HCT116 (cell line): ENCODE measurements at regions not wholly inside any gene's neighbourhood (a gene's known extent, or its start where the extent isn't known, plus 50 kb on each side); places are given as distances from the start of the nearest gene placed in this dataset.

Experiments
- ATAC-seq: fragments of 200-7000 bp; cut with Tn5 transposase; 2 replicates; pipeline ENCODE4 v1.9.1; 2020; ENCODE audit warnings: mild to moderate bottlenecking, moderate library complexity
- BruUV-seq: library from RNA; stranded (reverse); fragments of 400-500 nt; replicated peaks from 2 replicates; lab custom pipeline; 2021; lab: Mats Ljungman, UMichigan
- CTCF ChIA-PET: fragments of 300-600 bp; sonication (Branson Sonifier 250); formaldehyde crosslinking; loops from one replicate; lab custom pipeline; 2021; ENCODE audit warnings: antibody characterized with exemption; lab: Charles Lee
- POLR2A ChIA-PET: fragments of 300-600, 350-600 bp; sonication (Branson Sonifier 250); formaldehyde crosslinking; loops from one replicate; lab custom pipeline; 2021; ENCODE audit warnings: antibody characterized with exemption; lab: Charles Lee
- RAD21 ChIA-PET, 2 experiments: fragments of 300-600 bp; sonication (Branson Sonifier 250); formaldehyde crosslinking; loops; one replicate each; lab custom pipeline; 2023; ENCODE audit warnings: low total read pairs in 2 of 2; ENCODE audit not compliant: uncharacterized antibody in 2 of 2, unreplicated experiment in 2 of 2, low non-redundant PET in 1 of 2; lab: Charles Lee
- DNase-seq: peaks from one replicate; pipeline ENCODE4 v3.0.0-alpha.2; 2010; ENCODE audit warnings: low read depth, low spot score
- H2AFZ ChIP-seq: fragments of 200-600 bp; shearing (Covaris generic), sonication (generic); 2 replicates; pipeline ENCODE4 v1.6.1; 2017; ENCODE audit warnings: low read depth, mixed run types, mixed read lengths, antibody characterized with exemption, low read length; ENCODE audit not compliant: poor library complexity, severe bottlenecking
- H3K27ac ChIP-seq: 2 replicates; pipeline ENCODE4 v1.5.1; 2012; ENCODE audit warnings: low read depth, low read length
- H3K27me3 ChIP-seq: fragments of 200-600 bp; sonication (generic); 2 replicates; pipeline ENCODE4 v1.6.1; 2016; ENCODE audit warnings: mixed run types, low read length, mixed read lengths; ENCODE audit not compliant: insufficient read depth
- H3K36me3 ChIP-seq, 2 experiments: fragments of 200-500 bp in 1 of 2; fragments of 200-600 bp in 1 of 2; sonication (Bioruptor generic) in 1 of 2; sonication (generic) in 1 of 2; 2 replicates each; pipeline versions ENCODE4 v1.5.1 to v1.6.1; 2014 to 2016; ENCODE audit warnings: low read length in 2 of 2, inconsistent platforms in 1 of 2, mixed read lengths in 1 of 2, mixed run types in 1 of 2; ENCODE audit not compliant: insufficient read depth in 2 of 2, control insufficient read depth in 1 of 2
- H3K4me1 ChIP-seq, 2 experiments: fragments of 200-600 bp in 1 of 2; sonication (generic) in 1 of 2; 2 replicates each; pipeline versions ENCODE4 v1.5.1 to v1.6.1; 2012 to 2017; ENCODE audit warnings: low read length in 2 of 2, inconsistent platforms in 1 of 2, mild to moderate bottlenecking in 1 of 2, mixed read lengths in 1 of 2, mixed run types in 1 of 2, moderate library complexity in 1 of 2; ENCODE audit not compliant: insufficient read depth in 2 of 2, control insufficient read depth in 1 of 2
- H3K4me2 ChIP-seq: fragments of 200-600 bp; sonication (generic); 2 replicates; pipeline ENCODE4 v1.6.1; 2017; ENCODE audit warnings: mixed run types, low read length, mixed read lengths
- H3K4me3 ChIP-seq, 2 experiments: fragments of 200-600 bp in 1 of 2; sonication (generic) in 1 of 2; replicated peaks in 1 of 2; 2 replicates each; pipeline ENCODE4 v1.5.1; 2011 to 2016; ENCODE audit warnings: low read length in 2 of 2, control low read depth in 1 of 2, low read depth in 1 of 2, mild to moderate bottlenecking in 1 of 2, mixed read lengths in 1 of 2, mixed run types in 1 of 2
- H3K79me2 ChIP-seq: fragments of 200-600 bp; sonication (generic); 2 replicates; pipeline ENCODE4 v1.6.1; 2017; ENCODE audit warnings: mild to moderate bottlenecking, mixed run types, low read length, moderate library complexity, mixed read lengths; ENCODE audit not compliant: insufficient read depth
- H3K9ac ChIP-seq: fragments of 200-600 bp; sonication (generic); 2 replicates; pipeline ENCODE4 v1.6.1; 2016; ENCODE audit warnings: low read length, mixed read lengths
- H3K9me2 ChIP-seq: fragments of 200-600 bp; sonication (generic), shearing (Covaris generic); 2 replicates; pipeline ENCODE4 v1.6.1; 2017; ENCODE audit warnings: mixed run types, mild to moderate bottlenecking, moderate library complexity; ENCODE audit not compliant: insufficient read depth
- H3K9me3 ChIP-seq, 2 experiments: fragments of 200-500 bp in 1 of 2; fragments of 200-600 bp in 1 of 2; sonication (Bioruptor generic) in 1 of 2; sonication (generic) in 1 of 2; 2 replicates each; pipeline ENCODE4 v1.6.1; 2014 to 2017; ENCODE audit warnings: low read length in 2 of 2, mixed read lengths in 2 of 2, inconsistent platforms in 1 of 2, low read depth in 1 of 2, mild to moderate bottlenecking in 1 of 2, mixed run types in 1 of 2, moderate library complexity in 1 of 2; ENCODE audit not compliant: control insufficient read depth in 1 of 2, insufficient read depth in 1 of 2
- H4K20me1 ChIP-seq: fragments of 200-600 bp; sonication (generic), shearing (Covaris generic); 2 replicates; pipeline ENCODE4 v1.6.1; 2017; ENCODE audit warnings: mixed run types, mild to moderate bottlenecking, moderate library complexity; ENCODE audit not compliant: insufficient read depth
- CEBPB ChIP-seq: IDR thresholded peaks from 2 replicates; pipeline ENCODE4 v1.6.1; 2012; ENCODE audit warnings: low read depth
- EGR1 ChIP-seq: IDR thresholded peaks from 2 replicates; pipeline ENCODE4 v1.6.1; 2012; ENCODE audit warnings: low read depth
- ELF1 ChIP-seq: IDR thresholded peaks from 2 replicates; pipeline ENCODE4 v1.6.1; 2012; ENCODE audit warnings: low read depth, borderline replicate concordance
- EZH2phosphoT487 ChIP-seq: fragments of 200-600 bp; IDR thresholded peaks from 2 replicates; pipeline ENCODE4 v1.6.1; 2018; ENCODE audit warnings: antibody characterized with exemption, borderline replicate concordance
- FOSL1 ChIP-seq: IDR thresholded peaks from 2 replicates; pipeline ENCODE4 v1.6.1; 2012; ENCODE audit warnings: low read depth
- JUND ChIP-seq: IDR thresholded peaks from 2 replicates; pipeline ENCODE4 v1.6.1; 2012
- POLR2A ChIP-seq: IDR thresholded peaks from 2 replicates; pipeline ENCODE4 v1.7.0; 2011; ENCODE audit warnings: borderline replicate concordance; ENCODE audit not compliant: insufficient read depth, insufficient read length; ENCODE audit errors: extremely low read depth
- POLR2AphosphoS5 ChIP-seq: IDR thresholded peaks from 2 replicates; pipeline ENCODE4 v1.6.1; 2011; ENCODE audit warnings: mild to moderate bottlenecking, low read depth, low read length, moderate library complexity
- RAD21 ChIP-seq: IDR thresholded peaks from 2 replicates; pipeline ENCODE4 v1.6.1; 2012; ENCODE audit warnings: low read depth, mild to moderate bottlenecking
- SP1 ChIP-seq: IDR thresholded peaks from 2 replicates; pipeline ENCODE4 v1.6.1; 2012; ENCODE audit warnings: low read depth
- SRF ChIP-seq: IDR thresholded peaks from 2 replicates; pipeline ENCODE4 v1.6.1; 2012; ENCODE audit warnings: low read depth
- TCF7L2 ChIP-seq: IDR thresholded peaks from 2 replicates; pipeline ENCODE4 v1.7.0; 2011; ENCODE audit warnings: borderline replicate concordance, inconsistent platforms; ENCODE audit not compliant: insufficient read depth, insufficient read length; ENCODE audit errors: extremely low read depth
- ZFX ChIP-seq: fragments of 450-650 bp; IDR thresholded peaks from 2 replicates; pipeline ENCODE4 v1.6.1; 2017
- ZNF274 ChIP-seq: fragments of 200-500 bp; sonication (Bioruptor generic); IDR thresholded peaks from 2 replicates; pipeline ENCODE4 v1.6.1; 2014; ENCODE audit warnings: mild to moderate bottlenecking, low read depth, low read length, inconsistent platforms
- intact Hi-C: fragments of 100-400 bp; cut with micrococcal nuclease; formaldehyde crosslinking; loops from 2 replicates; pipeline ENCODE4 v1.10.0; 2022
- TF ChIP-seq, protein P1 (sequence below): IDR thresholded peaks from 2 replicates; pipeline ENCODE4 v1.6.1; 2012

DNA sequence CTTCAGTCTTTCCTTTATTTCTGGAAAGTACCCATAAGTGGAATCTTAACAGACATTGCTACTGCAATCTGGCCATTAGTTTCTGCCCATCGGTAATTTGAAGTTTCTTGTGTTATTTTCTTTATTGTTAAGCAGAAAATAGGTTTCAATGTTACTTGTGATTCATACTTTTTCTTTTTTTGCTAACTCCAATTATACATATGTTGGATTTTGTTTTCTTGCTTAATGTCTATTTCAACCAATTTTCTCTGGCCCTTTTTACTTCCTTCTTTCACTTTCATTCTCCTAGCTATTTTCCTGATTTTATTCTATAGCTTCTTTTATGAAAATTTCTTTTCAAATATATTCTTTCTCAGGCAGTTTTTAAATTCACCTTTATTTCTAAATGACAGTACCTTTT, 457.4 kb downstream of the TCERG1L start:
- no peak for DNase-seq
- TF ChIP-seq TCF7L2 (no peak), JUND (no peak), POLR2A (no peak), ELF1 (no peak), EZH2phosphoT487 (no peak), POLR2AphosphoS5 (no peak), ZNF274 (no peak), ZFX (no peak), SRF (no peak), CEBPB (no peak), SP1 (no peak), EGR1 (no peak), RAD21 (no peak), FOSL1 (no peak)
- TF ChIP-seq, protein P1, sequence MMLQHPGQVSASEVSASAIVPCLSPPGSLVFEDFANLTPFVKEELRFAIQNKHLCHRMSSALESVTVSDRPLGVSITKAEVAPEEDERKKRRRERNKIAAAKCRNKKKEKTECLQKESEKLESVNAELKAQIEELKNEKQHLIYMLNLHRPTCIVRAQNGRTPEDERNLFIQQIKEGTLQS: no peak
- TF ChIP-seq, all 23 proteins: peak for 0
- intact Hi-C loops: no loop called here
- H3K4me1 ChIP-seq: no peaks in the 10 kb centered on the region
- no peaks in the 10 kb centered on the region for H3K9me3 ChIP-seq
- no peaks in the 10 kb centered on the region for H3K36me3 ChIP-seq
- H3K27me3 ChIP-seq: no peaks in the 10 kb centered on the region
- no peak overlapping the region for H3K27ac ChIP-seq
- ATAC-seq: no peak
- H3K9me2 ChIP-seq: no peaks in the 10 kb centered on the region
- RAD21 ChIA-PET: no interaction called here
- no peaks in the 10 kb centered on the region for H4K20me1 ChIP-seq
- POLR2A ChIA-PET: no interaction called here
- no peak overlapping the region for H2AFZ ChIP-seq
- no peak overlapping the region for H3K4me2 ChIP-seq
- no peak overlapping the region for H3K4me3 ChIP-seq
- BruUV-seq: no TSS peak
- CTCF ChIA-PET: no interaction called here
- no peak overlapping the region for H3K9ac ChIP-seq
- no peaks in the 10 kb centered on the region for H3K79me2 ChIP-seq
